Mesothelial cell of epicardium (in vitro differentiated cells): ENCODE measurements at regions not wholly inside any gene's neighbourhood (a gene's known extent, or its start where the extent isn't known, plus 50 kb on each side); places are given as distances from the start of the nearest gene placed in this dataset.

ENCODE experiments used
- DNase-seq, 2 experiments: peaks; one replicate each; pipeline ENCODE4 v3.0.0; 2021; ENCODE audit warnings: low spot score in 2 of 2; ENCODE audit not compliant: unreplicated experiment in 2 of 2
- H3K27ac Mint-ChIP-seq: 2 replicates; pipeline ENCODE4 v1.8.0; 2021; ENCODE audit warnings: mixed read lengths
- H3K27me3 Mint-ChIP-seq: 2 replicates; pipeline ENCODE4 v1.8.0; 2021; ENCODE audit warnings: low read depth, mixed read lengths
- H3K36me3 Mint-ChIP-seq: 2 replicates; pipeline ENCODE4 v1.8.0; 2021; ENCODE audit warnings: mixed read lengths
- H3K4me1 Mint-ChIP-seq: 2 replicates; pipeline ENCODE4 v1.8.0; 2021; ENCODE audit warnings: mixed read lengths
- H3K4me3 Mint-ChIP-seq: 2 replicates; pipeline ENCODE4 v1.8.0; 2021; ENCODE audit warnings: mild to moderate bottlenecking, moderate library complexity, mixed read lengths
- H3K9me3 Mint-ChIP-seq: 2 replicates; pipeline ENCODE4 v1.8.0; 2021; ENCODE audit warnings: mixed read lengths
- CTCF ChIP-seq: fragments of 200-600 bp; sonication (generic); IDR thresholded peaks from one replicate; pipeline ENCODE4 v1.5.0; 2021; ENCODE audit warnings: antibody characterized with exemption; ENCODE audit not compliant: unreplicated experiment

GRCh38 chr9:86790805-86791204 lies 156.5 kb downstream of the GAS1 start:
- Mint-ChIP-seq H3K27ac (no peak overlapping the region), H3K9me3 (no peaks in the 10 kb centered on the region), H3K27me3 (no peaks in the 10 kb centered on the region), H3K4me3 (no peak overlapping the region), H3K36me3 (no peaks in the 10 kb centered on the region), H3K4me1 (peaks cover 60% of the 10 kb centered on the region)
- DNase-seq, result no peak
- TF ChIP-seq CTCF, result no peak

GRCh38 chr9:86788456-86788855 lies 158.8 kb downstream of the GAS1 start:
- Mint-ChIP-seq H3K27me3 (no peaks in the 10 kb centered on the region), H3K4me1 (peaks cover 46% of the 10 kb centered on the region), H3K4me3 (no peak overlapping the region), H3K36me3 (no peaks in the 10 kb centered on the region), H3K9me3 (no peaks in the 10 kb centered on the region), H3K27ac (no peak overlapping the region)
- TF ChIP-seq CTCF, result no peak
- DNase-seq, result no peak

GRCh38 chr9:86783884-86784283 lies 163.4 kb downstream of the GAS1 start:
- Mint-ChIP-seq H3K4me1 (peaks cover 24% of the 10 kb centered on the region), H3K4me3 (no peak overlapping the region), H3K9me3 (no peaks in the 10 kb centered on the region), H3K36me3 (no peaks in the 10 kb centered on the region), H3K27ac (no peak overlapping the region), H3K27me3 (no peaks in the 10 kb centered on the region)
- no peak for TF ChIP-seq CTCF
- no peak for DNase-seq

GRCh38 chr9:86782831-86783230 lies 164.5 kb downstream of the GAS1 start:
- no peaks in the 10 kb centered on the region for H3K27me3 Mint-ChIP-seq
- H3K27ac Mint-ChIP-seq, result no peak overlapping the region
- no peak for DNase-seq
- H3K9me3 Mint-ChIP-seq, result no peaks in the 10 kb centered on the region
- H3K36me3 Mint-ChIP-seq, result no peaks in the 10 kb centered on the region
- no peak overlapping the region for H3K4me3 Mint-ChIP-seq
- H3K4me1 Mint-ChIP-seq, result peaks cover 23% of the 10 kb centered on the region
- no peak for TF ChIP-seq CTCF

- Mint-ChIP-seq H3K4me1 (no peaks in the 10 kb centered on the region), H3K36me3 (no peaks in the 10 kb centered on the region), H3K4me3 (no peak overlapping the region), H3K27me3 (no peaks in the 10 kb centered on the region), H3K27ac (no peak overlapping the region), H3K9me3 (peaks cover 3% of the 10 kb centered on the region)
- no peak for DNase-seq
- no peak for TF ChIP-seq CTCF
Measured at GRCh38 chr9:86778761-86779160, 168.5 kb downstream of the GAS1 start.

- DNase-seq, result no peak
- Mint-ChIP-seq H3K27ac (no peak overlapping the region), H3K4me1 (no peaks in the 10 kb centered on the region), H3K36me3 (no peaks in the 10 kb centered on the region), H3K9me3 (peaks cover 3% of the 10 kb centered on the region), H3K4me3 (no peak overlapping the region), H3K27me3 (no peaks in the 10 kb centered on the region)
- no peak for TF ChIP-seq CTCF
Measured at GRCh38 chr9:86775718-86776117, 171.6 kb downstream of the GAS1 start.
